Ovary (tissue), 7 donors: ENCODE measurements at regions not wholly inside any gene's neighbourhood (a gene's known extent, or its start where the extent isn't known, plus 50 kb on each side); places are given as distances from the start of the nearest gene placed in this dataset.

ENCODE experiments used
- DNase-seq, 5 donors: peaks; one replicate each; pipeline ENCODE4 v3.0.0-alpha.2; 2019 to 2020
- H3K27ac ChIP-seq, 2 donors: fragments of 200-600 bp; one replicate each; pipeline versions ENCODE4 v1.5.1 to v1.8.0; 2019 to 2022
- H3K27me3 ChIP-seq: fragments of 200-600 bp; one replicate; pipeline ENCODE4 v1.8.0; 2022
- H3K36me3 ChIP-seq: fragments of 200-600 bp; sonication (generic); one replicate; pipeline ENCODE4 v1.5.1; 2019
- H3K4me1 ChIP-seq: one replicate; pipeline ENCODE4 v1.8.1; 2013; ENCODE audit warnings: mild to moderate bottlenecking, moderate library complexity; ENCODE audit not compliant: insufficient read depth
- H3K4me3 ChIP-seq: fragments of 200-600 bp; sonication (generic); one replicate; pipeline ENCODE4 v1.5.1; 2017
- H3K9me3 ChIP-seq, 2 donors: fragments of 200-600 bp in 1 of 2; sonication (generic) in 1 of 2; one replicate each; pipeline versions ENCODE4 v1.5.1 to v1.8.1; 2013 to 2019; ENCODE audit warnings: mild to moderate bottlenecking in 1 of 2, moderate library complexity in 1 of 2
- CTCF ChIP-seq, 3 donors: fragments of 450-650 bp in 2 of 3; fragments of 200-600 bp in 1 of 3; IDR thresholded peaks; one replicate each; pipeline versions ENCODE4 v1.5.1 to v1.8.0; 2016 to 2022; ENCODE audit warnings: antibody characterized with exemption in 3 of 3, mild to moderate bottlenecking in 1 of 3
- EP300 ChIP-seq: sonication (generic); formaldehyde crosslinking; IDR thresholded peaks from one replicate; pipeline ENCODE4 v1.6.1; 2017; ENCODE audit warnings: antibody characterized with exemption
- POLR2A ChIP-seq: fragments of 450-650 bp; IDR thresholded peaks from one replicate; pipeline ENCODE4 v1.6.1; 2017; ENCODE audit warnings: antibody characterized with exemption, mild to moderate bottlenecking, moderate library complexity
- WGBS, 3 donors: extraction: QIAGEN DNeasy Blood & Tissue Kit in 1 of 3; methylation state at CpG; one replicate each; pipeline versions ENCODE4 v1.1.5 to v1.1.7; 2013 to 2017; 5-methylcytosine and 5-hydroxymethylcytosine counted together
- intact Hi-C, 4 donors: fragments of 100-400 bp; cut with DNase I; formaldehyde crosslinking; loops; one replicate each; pipeline versions ENCODE4 v1.11.0 to v1.15.1; 2022 to 2023
- donor health status: DM: no; HTN: no; CAD: no; lungs with moderate emphysema.
- donor health status: DM: no; HTN: no; CAD: no.
- donor health status: Bipolar disorder and iron deficiency.
- donor health status: DM: no; HTN: no; CAD: no.
- donor health status: DM: yes; HTN: yes; CAD: no.

- Histone ChIP-seq H3K27ac (no peak overlapping the region), H3K4me1 (no peaks in the 10 kb centered on the region), H3K9me3 (no peaks in the 10 kb centered on the region), H3K36me3 (no peaks in the 10 kb centered on the region), H3K4me3 (no peak overlapping the region), H3K27me3 (no peaks in the 10 kb centered on the region)
- intact Hi-C loops = no loop called here
- 51 to 57% (median 55%) methylated on average over 3 of the region's 3 CpGs for WGBS, 3 donors
- DNase-seq = no peak
- TF ChIP-seq EP300 (no peak), POLR2A (no peak), CTCF (IDR thresholded peaks at IDR 0.05) (no peak)
Measured at GRCh38 chr4:143099693-143100092, 85.0 kb upstream of the USP38 start.

GRCh38 chr4:143109376-143109775, 75.3 kb upstream of the USP38 start:
- H3K27me3 ChIP-seq = no peaks in the 10 kb centered on the region
- intact Hi-C loops = no loop called here
- no peak overlapping the region for H3K4me3 ChIP-seq
- no peaks in the 10 kb centered on the region for H3K4me1 ChIP-seq
- H3K9me3 ChIP-seq = no peaks in the 10 kb centered on the region
- no peak overlapping the region for H3K27ac ChIP-seq
- no peak for DNase-seq
- no peak for TF ChIP-seq POLR2A
- no peak for TF ChIP-seq CTCF (IDR thresholded peaks at IDR 0.05)
- TF ChIP-seq EP300 = no peak
- H3K36me3 ChIP-seq = no peaks in the 10 kb centered on the region

GRCh38 chr4:143118663-143119062, 66.1 kb upstream of the USP38 start:
- Histone ChIP-seq H3K9me3 (no peaks in the 10 kb centered on the region), H3K27me3 (no peaks in the 10 kb centered on the region), H3K4me3 (no peak overlapping the region), H3K36me3 (no peaks in the 10 kb centered on the region), H3K27ac (no peak overlapping the region), H3K4me1 (no peaks in the 10 kb centered on the region)
- intact Hi-C loops = no loop called here
- 69 to 84% (median 82%) methylated on average over 1 of the region's 1 CpG for WGBS, 3 donors
- no peak for TF ChIP-seq CTCF (IDR thresholded peaks at IDR 0.05)
- no peak for TF ChIP-seq POLR2A
- no peak for TF ChIP-seq EP300
- no peak for DNase-seq

- TF ChIP-seq EP300 = no peak
- no peak for TF ChIP-seq POLR2A
- no peak for TF ChIP-seq CTCF (IDR thresholded peaks at IDR 0.05)
- H3K36me3 ChIP-seq = no peaks in the 10 kb centered on the region
Measured at GRCh38 chr4:143127621-143128020, 57.1 kb upstream of the USP38 start.

GRCh38 chr4:143133977-143134376, 50.7 kb upstream of the USP38 start:
- H3K27ac ChIP-seq = no peak overlapping the region
- H3K4me1 ChIP-seq = no peaks in the 10 kb centered on the region
- no peaks in the 10 kb centered on the region for H3K36me3 ChIP-seq
- no peaks in the 10 kb centered on the region for H3K27me3 ChIP-seq
- 0 to 87% (median 73%) methylated on average over 1 of the region's 1 CpG for WGBS, 3 donors
- no peaks in the 10 kb centered on the region for H3K9me3 ChIP-seq
- intact Hi-C loops = no loop called here
- TF ChIP-seq EP300 (no peak), POLR2A (no peak), CTCF (IDR thresholded peaks at IDR 0.05) (no peak)
- no peak overlapping the region for H3K4me3 ChIP-seq
- DNase-seq = no peak

More at GRCh38 chr4:143127621-143128020, 57.1 kb upstream of the USP38 start:
- Histone ChIP-seq H3K27me3 (no peaks in the 10 kb centered on the region), H3K9me3 (no peaks in the 10 kb centered on the region), H3K27ac (no peak overlapping the region), H3K4me3 (no peak overlapping the region), H3K4me1 (no peaks in the 10 kb centered on the region)
- intact Hi-C loops = no loop called here
- no peak for DNase-seq
